Limb (tissue), 2 donors: ENCODE measurements at regions not wholly inside any gene's neighbourhood (a gene's known extent, or its start where the extent isn't known, plus 50 kb on each side); places are given as distances from the start of the nearest gene placed in this dataset.

Source experiments
- DNase-seq, 2 donors: peaks; one replicate each; pipeline ENCODE4 v3.0.0-alpha.2; 2016; ENCODE audit errors: extremely low spot score in 2 of 2

DNA sequence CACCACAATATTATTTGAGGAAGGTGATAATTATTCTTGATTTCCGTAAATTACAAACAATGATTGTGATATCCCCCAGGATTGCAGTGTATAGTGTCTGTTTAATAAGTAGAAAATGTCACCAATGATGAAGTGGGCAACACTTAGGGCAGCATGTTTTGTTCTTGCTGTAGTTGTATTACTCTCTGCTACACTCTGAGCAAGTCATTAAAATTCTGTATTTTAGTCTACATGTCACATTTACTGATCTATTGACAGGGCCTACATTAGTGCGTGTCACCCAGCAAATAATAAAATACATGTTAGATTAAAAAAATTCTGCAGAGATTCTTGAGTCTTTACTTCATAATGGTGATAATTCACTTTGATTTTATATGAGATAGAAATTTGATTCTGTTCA, 247.6 kb downstream of the TMX3 start:
- DNase-seq, result no peak

DNA sequence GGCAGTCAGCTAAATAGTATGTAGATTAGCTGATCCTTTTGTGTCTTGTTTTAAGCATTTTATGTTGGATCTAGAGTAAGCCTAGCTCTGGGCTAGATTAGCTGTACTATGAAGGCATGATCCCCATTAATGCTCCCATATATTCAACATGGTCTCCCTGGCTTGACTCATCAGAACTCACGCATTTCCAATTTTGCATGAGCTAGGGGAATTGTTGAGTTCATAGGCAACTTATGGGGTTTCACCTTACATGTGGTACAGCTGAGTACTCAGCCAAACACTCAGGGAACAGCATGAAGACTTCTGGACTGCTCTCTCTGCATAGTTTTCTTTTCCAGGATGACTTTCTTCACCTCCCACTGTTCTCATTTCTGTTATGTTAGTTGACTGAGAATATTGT, 248.2 kb downstream of the TMX3 start:
- DNase-seq, result no peak

DNA sequence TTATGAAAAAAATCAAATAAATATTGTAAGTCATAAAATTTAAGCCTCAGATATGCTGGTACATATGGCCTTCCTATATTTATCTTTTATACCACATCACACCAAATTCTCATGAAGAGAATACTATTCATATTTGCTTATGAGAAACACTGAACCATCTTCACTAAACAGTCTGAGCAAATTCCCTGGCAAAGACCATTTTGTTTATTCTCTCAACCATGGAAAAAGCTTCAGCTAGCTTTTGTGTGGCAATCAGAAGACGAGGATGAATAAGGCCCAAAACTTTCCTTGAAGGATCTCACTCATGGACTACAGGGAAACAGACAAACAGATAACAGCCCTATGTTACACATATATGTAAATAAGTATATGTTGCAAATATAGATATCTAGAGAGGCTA, 252.1 kb downstream of the TMX3 start:
- DNase-seq, result no peak

DNA sequence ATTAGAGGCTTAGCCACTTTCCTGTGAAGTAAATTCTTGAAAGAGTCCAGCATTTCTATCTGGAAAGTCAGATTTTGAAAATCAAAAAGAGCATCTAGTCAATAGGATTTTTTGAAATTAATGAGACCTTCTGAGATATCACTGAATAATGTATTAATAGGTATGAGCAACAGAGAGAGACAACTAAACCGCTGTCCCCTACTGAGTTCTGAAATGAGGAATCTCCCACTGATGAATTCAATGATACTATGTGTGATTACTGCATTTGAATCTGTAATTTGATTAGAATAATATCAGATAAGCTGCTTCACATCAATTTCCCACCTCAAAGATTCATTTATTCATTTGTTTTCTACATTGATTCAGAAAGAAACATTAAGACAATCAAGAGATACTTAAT, 252.8 kb downstream of the TMX3 start:
- DNase-seq, result no peak

DNA sequence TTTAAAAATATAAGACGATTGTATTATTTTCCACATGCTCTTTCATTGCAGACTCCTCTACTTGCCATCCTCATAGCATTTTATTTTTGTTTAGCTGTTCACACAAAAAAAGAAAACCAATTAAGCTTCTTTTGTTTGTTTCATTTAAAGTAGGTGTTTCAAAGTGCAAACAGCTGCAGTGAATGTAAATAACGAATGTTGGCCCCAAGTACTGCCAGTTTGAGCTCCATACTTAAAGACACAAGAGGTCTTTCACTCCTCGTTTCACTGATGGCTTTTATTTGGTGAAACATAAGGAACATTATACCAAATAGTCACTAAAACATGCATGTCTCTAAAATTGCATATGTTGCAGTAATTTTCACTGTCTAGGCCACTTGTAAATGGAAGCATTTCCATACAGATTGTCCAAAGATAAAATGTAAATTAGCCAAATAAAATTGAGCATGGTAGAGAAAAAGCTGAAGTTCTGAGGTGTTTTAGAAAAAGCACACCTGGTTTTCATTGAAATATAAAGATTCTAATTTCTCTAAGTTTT, 253.4 kb downstream of the TMX3 start:
- no peak for DNase-seq

DNA sequence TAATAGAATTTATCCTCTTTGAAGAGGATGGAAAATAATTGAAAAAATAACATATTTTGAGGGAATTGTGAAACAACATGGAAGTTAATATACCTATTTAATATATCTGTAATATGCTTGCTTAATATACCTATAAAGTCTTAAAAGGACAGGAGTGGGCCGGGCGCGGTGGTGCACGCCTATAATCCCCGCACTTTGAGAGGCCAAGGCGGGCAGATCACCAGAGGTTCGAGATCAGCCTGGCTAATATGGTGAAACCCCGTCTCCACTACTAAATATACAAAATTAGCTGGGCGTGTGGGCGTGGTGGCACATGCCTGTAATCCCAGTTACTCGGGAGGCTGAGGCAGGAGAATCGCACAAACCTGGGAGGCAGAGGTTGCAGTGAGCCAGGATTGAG, 254.9 kb downstream of the TMX3 start:
- no peak for DNase-seq

DNA sequence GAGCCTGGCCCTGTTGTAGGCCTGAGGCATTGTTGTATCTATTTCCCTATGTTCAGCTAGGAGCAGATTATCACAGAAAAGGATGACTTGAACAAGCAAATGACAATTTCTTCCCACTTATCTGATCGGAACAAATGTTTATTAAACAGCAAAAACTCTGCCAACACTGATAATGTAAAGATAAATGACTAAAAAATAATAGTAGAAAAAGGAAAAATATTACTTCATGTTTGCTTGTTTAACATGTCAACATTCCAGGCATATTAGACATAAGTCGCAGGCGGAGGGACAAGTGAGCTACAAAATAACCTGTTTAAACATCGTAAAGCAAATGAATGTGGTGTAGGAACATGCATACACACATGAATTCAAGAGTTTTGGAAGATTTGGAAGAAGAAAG, 257.9 kb downstream of the TMX3 start:
- DNase-seq, result no peak

DNA sequence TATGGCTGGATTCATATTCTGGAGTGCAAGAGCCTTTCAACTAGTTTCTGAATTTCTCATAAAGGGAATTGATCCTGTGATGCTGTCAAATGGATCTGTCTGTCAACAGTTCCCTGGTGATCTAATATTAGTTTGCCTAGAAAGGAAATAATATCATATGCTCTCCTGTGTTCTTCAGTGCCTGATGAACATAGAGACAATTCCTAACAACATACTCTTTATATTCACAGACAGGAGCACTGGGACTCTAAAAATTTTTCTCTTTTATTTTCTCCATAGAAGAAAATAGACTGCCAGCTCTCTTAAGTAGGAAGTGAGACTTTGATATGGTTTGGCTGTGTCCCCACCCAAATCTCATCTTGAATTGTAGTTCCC, 259.7 kb downstream of the TMX3 start:
- no peak for DNase-seq

DNA sequence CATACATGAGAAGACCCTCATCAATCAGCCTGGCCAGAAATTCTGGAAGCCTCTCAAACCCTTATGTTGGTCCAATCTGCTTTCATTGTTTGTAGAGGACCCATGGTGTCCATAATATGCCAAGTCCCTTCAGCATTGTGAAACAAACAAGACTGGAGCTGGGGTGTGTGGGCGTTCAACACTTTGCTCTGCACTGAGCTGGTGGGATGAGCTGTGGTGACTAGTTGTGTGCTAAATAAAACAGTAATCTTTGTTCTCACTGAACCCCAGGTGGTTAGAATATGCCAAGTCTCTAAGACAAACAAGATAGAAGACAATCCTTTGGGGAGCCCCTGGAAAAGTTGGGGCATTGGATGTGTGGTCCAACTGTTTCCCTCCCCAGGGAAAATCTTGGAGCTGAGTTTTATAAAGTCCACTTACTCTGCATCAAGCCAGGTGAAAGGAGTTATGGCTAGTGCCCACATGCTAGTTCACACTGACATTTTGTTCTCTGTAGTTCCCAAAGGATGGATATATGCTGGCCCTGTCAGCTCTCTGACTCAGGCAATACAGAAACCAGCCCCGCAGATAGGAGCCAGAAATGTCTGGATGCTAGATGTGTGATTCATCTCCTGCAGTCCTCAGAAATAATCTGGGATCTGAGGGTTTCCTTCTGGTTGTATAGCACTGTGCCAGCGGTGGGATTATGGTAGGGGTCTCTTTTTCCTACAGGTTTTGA, 260.2 kb downstream of the TMX3 start:
- no peak for DNase-seq

DNA sequence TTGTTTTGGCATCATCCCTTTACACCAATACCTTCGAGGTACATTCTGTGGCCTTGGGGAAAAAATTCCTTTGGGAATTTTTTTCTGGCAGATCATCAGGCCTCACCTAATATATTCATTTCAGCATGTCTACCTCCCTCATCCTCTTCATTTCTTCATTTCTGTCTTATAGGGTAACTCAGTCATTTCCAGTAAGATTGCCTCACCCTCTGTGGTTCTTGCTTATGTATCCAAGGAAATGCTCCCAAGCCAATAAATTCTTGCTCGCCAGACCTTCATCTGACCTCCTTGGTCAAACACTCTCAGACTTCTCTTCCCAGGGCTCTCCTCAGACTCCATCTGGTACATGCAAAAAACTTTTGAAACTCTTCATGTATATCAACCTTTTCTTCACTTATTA, 265.6 kb downstream of the TMX3 start:
- no peak for DNase-seq

DNA sequence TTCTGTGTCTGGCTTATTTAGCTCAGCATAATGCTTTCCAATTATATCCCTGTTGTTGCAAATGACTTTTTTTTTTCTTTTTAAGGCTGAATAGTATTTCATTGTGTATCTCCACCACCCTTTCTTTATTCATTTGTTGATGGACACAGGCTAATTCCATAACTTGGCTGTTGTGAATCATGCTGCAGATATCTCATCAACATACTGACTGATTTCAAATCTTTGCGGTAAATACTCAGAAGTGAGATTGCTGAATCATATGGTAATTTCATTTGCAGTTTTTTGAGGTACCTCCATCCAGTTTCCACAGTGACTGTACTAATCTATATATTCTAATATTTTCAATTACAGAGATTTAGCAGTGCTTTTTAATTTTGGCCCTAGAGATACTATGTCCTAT, 266.2 kb downstream of the TMX3 start:
- no peak for DNase-seq

DNA sequence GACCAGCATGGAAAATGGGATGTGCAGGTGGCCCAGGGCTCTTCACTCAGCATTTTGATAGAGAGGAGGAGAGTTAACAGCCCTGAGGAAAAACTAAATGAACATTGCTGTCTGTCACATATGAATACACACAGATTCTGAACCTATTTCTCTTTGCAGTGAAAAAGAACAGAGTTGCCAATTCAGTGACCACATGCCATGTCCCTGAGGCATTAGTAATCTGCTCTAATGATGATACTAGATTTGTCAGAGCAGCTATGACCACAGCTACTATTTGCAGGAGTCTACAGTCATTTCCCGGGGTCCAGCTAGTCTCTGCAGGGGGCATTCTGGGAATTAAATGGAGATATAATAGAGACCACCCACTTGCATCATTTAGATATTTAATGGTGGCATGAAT, 267.6 kb downstream of the TMX3 start:
- no peak for DNase-seq

DNA sequence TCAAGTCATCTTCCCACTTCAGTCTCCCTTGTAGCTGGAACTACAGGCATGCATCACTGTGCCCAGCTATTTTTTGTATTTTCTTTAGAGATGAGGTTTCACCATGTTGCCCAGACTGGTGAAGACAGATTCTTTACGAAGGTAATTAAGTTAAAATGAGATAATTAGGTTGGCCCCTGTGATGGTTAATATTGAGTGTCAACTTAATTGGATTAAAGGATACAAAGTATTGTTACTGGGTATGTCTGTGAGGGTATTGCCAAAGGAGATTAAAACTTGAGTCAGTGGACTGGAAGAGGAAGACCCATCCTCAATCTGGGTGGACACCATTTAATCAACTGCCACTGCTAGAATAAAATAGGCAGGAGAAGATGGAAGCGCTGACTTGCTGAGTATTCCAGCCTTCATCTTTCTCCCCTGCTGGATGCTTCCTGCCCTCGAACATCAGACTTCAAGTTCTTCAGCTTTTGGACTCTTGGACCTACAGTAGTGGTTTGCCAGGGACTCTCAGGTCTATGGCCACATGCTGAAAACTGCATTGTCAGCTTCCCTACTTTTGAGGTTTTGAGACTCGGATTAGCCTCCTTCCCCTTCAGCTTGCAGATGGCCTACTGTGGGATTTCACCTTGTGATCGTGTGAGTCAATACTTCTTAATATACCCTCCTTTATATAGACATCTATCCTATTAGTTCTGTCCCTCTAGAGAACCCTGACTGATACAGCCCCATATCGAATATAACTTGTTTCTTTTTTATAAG, 269.1 kb downstream of the TMX3 start:
- DNase-seq, result no peak

DNA sequence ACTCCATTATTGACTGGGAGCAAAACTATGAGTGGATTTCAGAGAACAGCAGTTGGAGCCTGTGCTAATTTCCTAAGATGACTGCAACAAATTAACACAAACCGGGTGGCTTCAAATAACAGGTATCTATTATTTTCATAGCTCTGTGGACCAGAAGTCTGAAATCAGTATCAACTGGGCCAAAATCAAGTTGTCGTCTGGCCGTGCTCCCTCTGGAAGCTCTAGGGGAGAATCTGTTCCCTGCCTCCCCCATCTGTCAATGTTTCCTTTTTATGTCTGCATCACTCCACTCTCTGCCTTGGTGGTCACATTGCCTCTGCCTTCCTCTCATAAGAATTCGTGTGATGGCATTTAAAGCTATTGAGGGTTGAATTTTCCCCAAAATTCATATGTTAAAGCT, 269.8 kb downstream of the TMX3 start:
- DNase-seq, result no peak

DNA sequence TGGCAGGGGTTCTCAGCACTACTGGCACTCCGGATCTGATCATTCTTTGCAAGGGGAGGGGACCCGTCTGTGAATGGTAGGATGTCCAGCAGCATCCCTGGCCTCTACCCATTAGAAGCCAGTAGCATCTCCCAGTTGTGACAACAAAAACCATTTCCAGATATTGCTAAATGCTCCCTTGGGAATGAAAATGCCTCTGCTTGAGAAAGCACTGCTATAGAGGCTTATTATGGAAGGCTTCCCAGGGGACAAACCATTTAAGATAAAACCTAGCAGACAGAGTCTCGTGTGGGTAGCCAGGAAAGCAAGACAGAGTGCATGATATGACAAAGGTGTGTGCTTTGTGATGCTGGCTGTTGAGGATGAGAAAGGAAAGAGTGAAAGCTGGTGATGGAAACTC, 273.7 kb downstream of the TMX3 start:
- DNase-seq, result no peak

DNA sequence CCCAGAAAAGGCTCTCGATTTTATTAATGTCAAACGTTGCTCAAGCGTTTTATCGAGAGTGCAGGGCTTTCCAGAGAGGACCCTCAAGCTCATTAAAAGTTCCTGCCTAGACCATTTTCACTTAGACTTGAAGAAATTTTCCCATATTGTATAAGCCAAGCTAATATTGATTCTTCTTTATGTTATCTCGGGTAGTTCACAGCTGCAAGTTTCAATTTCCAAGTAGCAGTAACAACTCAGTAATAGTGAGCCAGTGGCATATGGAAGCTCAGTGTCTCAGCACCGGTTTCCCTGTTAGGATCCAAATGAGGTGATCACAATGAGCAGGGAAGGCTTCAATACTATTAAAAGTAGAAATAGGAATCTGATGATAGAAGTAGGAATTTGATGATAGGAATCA, 274.5 kb downstream of the TMX3 start:
- no peak for DNase-seq

DNA sequence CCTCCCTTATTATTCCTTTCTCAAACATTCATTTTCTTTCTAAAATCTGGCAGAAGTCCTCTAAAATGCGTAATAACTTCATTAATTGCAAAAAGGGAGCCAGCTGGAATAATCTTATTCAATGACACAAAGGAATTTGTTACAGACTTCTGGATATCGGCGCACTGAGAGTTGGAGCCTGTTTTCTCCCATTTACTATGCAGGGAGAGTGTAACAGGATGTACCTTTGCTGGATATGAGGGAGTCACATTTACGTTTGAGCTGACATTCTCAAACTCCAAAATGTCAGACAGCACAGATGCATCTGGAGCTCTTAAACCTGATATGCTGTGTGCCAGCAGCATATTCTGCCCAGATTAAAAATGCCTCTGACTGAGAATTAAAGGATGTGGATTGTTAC, 275.3 kb downstream of the TMX3 start:
- DNase-seq, result no peak

DNA sequence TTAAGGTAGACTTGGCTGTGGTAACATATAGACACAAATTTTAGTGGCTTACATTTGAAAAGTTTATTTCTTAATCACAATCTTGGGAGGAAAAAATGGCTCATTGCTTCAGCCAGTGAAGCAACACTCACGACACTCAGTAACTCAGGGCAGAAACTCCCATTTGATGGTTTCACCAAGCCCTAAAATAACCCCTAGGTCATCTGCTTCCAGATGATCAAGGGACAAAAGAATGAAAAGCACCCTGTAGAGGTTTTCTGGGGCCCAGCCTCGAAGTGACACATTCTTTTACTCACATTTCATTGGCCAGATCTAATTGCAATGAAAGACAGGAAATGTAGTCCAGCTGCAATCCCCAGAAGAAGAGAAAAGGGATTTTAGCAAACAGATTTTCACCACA, 275.9 kb downstream of the TMX3 start:
- no peak for DNase-seq

DNA sequence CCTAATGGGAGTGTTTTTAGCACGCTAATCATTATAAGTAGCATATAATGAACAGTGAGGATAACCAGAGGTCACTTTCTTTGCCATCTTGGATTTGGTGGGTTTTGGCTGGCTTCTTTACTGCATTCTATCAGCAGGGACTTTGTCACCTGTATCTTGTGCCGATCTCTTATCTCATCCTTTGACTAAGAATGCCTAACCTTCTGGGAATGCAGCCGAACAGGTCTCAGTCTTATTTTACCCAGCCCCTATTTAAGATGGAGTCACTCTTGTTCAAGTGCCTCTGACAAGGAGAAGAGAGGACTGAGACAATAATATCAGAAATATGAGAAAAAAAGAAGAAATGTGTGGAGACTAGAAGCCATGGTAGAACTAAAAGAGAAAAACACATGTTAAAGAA, 276.4 kb downstream of the TMX3 start:
- DNase-seq, result no peak

DNA sequence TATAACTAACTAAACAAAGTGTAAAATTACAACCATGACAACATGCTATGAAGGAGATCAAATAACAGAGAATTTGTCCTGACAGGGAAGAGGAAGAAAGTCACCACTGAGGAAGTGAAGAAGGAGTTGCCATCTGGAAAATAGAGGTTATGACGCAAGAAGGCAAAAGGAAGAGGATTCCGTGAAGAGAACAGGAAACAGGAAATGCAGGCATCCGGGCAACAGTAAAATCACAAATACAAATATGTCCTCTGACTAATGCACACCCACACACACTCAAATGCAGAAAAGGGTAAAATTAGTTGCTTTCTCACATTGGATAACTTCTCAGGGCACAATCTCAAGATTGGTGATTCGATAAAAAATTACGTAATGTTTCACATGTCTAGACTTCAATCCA, 278.4 kb downstream of the TMX3 start:
- no peak for DNase-seq

DNA sequence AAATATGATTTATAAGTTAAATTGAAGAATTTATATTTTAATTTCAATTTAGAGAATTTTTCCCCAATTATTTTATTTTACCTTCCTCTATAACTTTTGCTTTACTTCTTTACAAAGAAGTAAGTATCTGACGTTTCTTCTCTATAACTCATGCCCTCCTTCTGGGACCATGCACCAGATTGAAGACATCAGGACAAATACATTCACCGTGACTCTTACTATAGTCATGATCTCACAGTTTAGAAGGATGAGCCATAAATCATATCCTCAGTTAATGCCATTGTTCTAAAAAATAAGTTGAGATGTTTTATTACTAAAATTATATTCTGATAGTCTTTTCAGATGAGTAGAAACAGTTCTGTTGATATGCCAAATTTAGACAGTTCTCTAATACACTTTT, 279.3 kb downstream of the TMX3 start:
- no peak for DNase-seq

DNA sequence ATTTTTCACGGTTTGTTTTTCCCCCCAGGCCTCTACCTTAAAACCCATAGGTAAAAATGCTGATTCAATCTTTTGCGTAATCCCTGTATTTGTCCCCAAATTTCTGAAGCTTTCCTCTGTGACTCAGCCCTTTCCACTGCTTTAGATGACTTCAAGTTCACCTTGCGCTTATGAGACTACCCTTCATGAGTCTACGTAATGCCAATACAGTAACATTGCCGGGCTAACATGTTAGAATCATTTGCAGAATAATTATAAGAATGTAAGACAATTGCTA, 283.0 kb downstream of the TMX3 start:
- no peak for DNase-seq

DNA sequence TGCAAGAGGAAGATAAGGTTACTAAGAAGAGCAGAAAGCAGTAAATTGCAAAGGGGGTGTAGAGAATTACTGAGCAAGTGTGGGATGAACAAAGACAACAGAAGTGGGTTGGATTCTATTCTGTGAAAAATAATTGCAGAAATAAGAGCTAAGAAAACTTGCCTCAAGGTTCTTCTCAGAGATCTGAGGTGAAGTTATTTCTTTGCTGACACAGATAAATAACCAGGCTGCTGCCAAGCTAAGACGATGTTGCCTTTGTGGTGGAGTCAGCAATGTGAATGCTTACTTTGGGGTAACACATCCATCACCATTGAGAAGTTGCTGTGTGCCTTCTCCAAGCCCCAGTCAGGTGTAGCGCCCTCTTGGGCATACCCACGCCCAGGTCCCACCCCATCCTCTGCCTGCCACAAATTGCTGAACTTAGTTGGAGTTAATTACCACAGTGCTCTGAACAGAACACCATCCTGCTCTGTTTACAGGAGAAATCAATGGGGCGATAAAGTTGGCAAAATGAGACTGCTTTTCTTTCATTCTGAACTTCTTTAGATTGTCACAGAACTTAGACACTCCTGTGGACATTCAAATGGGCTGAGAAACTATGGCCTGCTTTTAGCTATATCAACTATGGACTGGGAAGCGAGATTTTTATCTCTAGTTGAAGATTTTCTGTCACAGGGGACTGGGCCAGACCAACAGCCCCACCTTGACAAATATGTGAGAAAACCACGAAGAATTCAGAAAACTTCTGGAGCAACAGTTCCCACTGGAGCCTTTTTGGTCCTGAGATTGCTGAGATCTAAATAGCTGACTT, 283.6 kb downstream of the TMX3 start:
- no peak for DNase-seq
